ENCODE measurements at regions not wholly inside any gene's neighbourhood (a gene's known extent, or its start where the extent isn't known, plus 50 kb on each side); places are given as distances from the start of the nearest gene placed in this dataset.

GRCh38 chrX:16267431-16267830, 100.2 kb downstream of the MAGEB17 start:
- H3K27me3 Mint-ChIP-seq = no peaks in the 10 kb centered on the region
- Histone ChIP-seq H3K4me3 (ENCODE audit: low read length in 2 of 2) (no peak overlapping the region), H3K36me3 (ENCODE audit: insufficient read depth, low read length) (no peaks in the 10 kb centered on the region), H3K27me3 (ENCODE audit: insufficient read depth, low read length) (no peaks in the 10 kb centered on the region), H3K4me1 (ENCODE audit: insufficient read depth, low read length) (no peaks in the 10 kb centered on the region), H3K9me3 (ENCODE audit: control insufficient read depth in 1 of 2, low read length in 2 of 2) (no peaks in the 10 kb centered on the region), H3K27ac (ENCODE audit: low read depth, low read length) (no peak overlapping the region)
- ChIA-PET CTCF (ENCODE audit: partially characterized antibody) (no interaction called here), POLR2A (ENCODE audit: partially characterized antibody) (no interaction called here)
- H3K9me3 Mint-ChIP-seq = peaks cover 0 to 5% (median 2%) of the 10 kb centered on the region in 8 donors
- no peaks in the 10 kb centered on the region for H3K4me1 Mint-ChIP-seq
- intact Hi-C loops (cut with micrococcal nuclease) = no loop called here
- H3K27ac Mint-ChIP-seq = no peak overlapping the region
- H3K4me3 Mint-ChIP-seq = no peak overlapping the region
- DNase-seq = no peak
- no peaks in the 10 kb centered on the region for H3K36me3 Mint-ChIP-seq

- Histone ChIP-seq H3K36me3 (ENCODE audit: insufficient read depth, low read length) (no peaks in the 10 kb centered on the region), H3K4me3 (ENCODE audit: low read length in 2 of 2) (no peak overlapping the region), H3K9me3 (ENCODE audit: control insufficient read depth in 1 of 2, low read length in 2 of 2) (no peaks in the 10 kb centered on the region), H3K27me3 (ENCODE audit: insufficient read depth, low read length) (no peaks in the 10 kb centered on the region), H3K27ac (ENCODE audit: low read depth, low read length) (no peak overlapping the region), H3K4me1 (ENCODE audit: insufficient read depth, low read length) (no peaks in the 10 kb centered on the region)
- Mint-ChIP-seq H3K4me3 (no peak overlapping the region), H3K27ac (no peak overlapping the region), H3K27me3 (no peaks in the 10 kb centered on the region), H3K9me3 (peaks cover 0 to 5% (median 2%) of the 10 kb centered on the region in 8 donors), H3K36me3 (no peaks in the 10 kb centered on the region), H3K4me1 (no peaks in the 10 kb centered on the region)
- DNase-seq = no peak
- intact Hi-C loops (cut with micrococcal nuclease) = no loop called here
- CTCF ChIA-PET (ENCODE audit: partially characterized antibody) = no interaction called here
- POLR2A ChIA-PET (ENCODE audit: partially characterized antibody) = no interaction called here
These were observed 100.9 kb downstream of the MAGEB17 start for GRCh38 chrX:16268206-16268605.

- ChIA-PET CTCF (ENCODE audit: partially characterized antibody) (no interaction called here), POLR2A (ENCODE audit: partially characterized antibody) (no interaction called here)
- H3K36me3 ChIP-seq (ENCODE audit: insufficient read depth, low read length) = no peaks in the 10 kb centered on the region
- no peak overlapping the region for H3K27ac ChIP-seq (ENCODE audit: low read depth, low read length)
- intact Hi-C loops (cut with micrococcal nuclease) = loop anchor here (1.0 kb wide), 1 partner anchor 392 kb away; no protein-coding TSS in a partner anchor
- no peak overlapping the region for H3K4me3 ChIP-seq (ENCODE audit: low read length in 2 of 2)
- no peaks in the 10 kb centered on the region for H3K9me3 ChIP-seq (ENCODE audit: control insufficient read depth in 1 of 2, low read length in 2 of 2)
- Mint-ChIP-seq H3K4me3 (no peak overlapping the region), H3K9me3 (peaks cover 0 to 2% (median 0%) of the 10 kb centered on the region in 8 donors), H3K27me3 (peaks cover 2 to 6% of the 10 kb centered on the region in 2 donors), H3K4me1 (no peaks in the 10 kb centered on the region), H3K27ac (no peak overlapping the region), H3K36me3 (no peaks in the 10 kb centered on the region)
- H3K27me3 ChIP-seq (ENCODE audit: insufficient read depth, low read length) = no peaks in the 10 kb centered on the region
- no peak for DNase-seq
- no peaks in the 10 kb centered on the region for H3K4me1 ChIP-seq (ENCODE audit: insufficient read depth, low read length)
These were observed 111.6 kb downstream of the MAGEB17 start for GRCh38 chrX:16278927-16279326.

- no peak overlapping the region for H3K4me3 ChIP-seq (ENCODE audit: low read length in 2 of 2)
- POLR2A ChIA-PET (ENCODE audit: partially characterized antibody) = no interaction called here
- no peaks in the 10 kb centered on the region for H3K36me3 Mint-ChIP-seq
- H3K4me3 Mint-ChIP-seq = no peak overlapping the region
- no peaks in the 10 kb centered on the region for H3K4me1 Mint-ChIP-seq
- CTCF ChIA-PET (ENCODE audit: partially characterized antibody) = no interaction called here
- no peaks in the 10 kb centered on the region for H3K9me3 Mint-ChIP-seq
- no peak for DNase-seq
- H3K36me3 ChIP-seq (ENCODE audit: insufficient read depth, low read length) = no peaks in the 10 kb centered on the region
- no peak overlapping the region for H3K27ac ChIP-seq (ENCODE audit: low read depth, low read length)
- H3K27me3 ChIP-seq (ENCODE audit: insufficient read depth, low read length) = no peaks in the 10 kb centered on the region
- no peaks in the 10 kb centered on the region for H3K4me1 ChIP-seq (ENCODE audit: insufficient read depth, low read length)
- no peak overlapping the region for H3K27ac Mint-ChIP-seq
- H3K9me3 ChIP-seq (ENCODE audit: control insufficient read depth in 1 of 2, low read length in 2 of 2) = no peaks in the 10 kb centered on the region
- intact Hi-C loops (cut with micrococcal nuclease) = no loop called here
- peaks cover 2 to 6% of the 10 kb centered on the region in 2 donors for H3K27me3 Mint-ChIP-seq
These were observed 114.9 kb downstream of the MAGEB17 start for GRCh38 chrX:16282209-16282608.

- H3K4me1 Mint-ChIP-seq = no peaks in the 10 kb centered on the region
- no peak overlapping the region for H3K27ac Mint-ChIP-seq
- no peaks in the 10 kb centered on the region for H3K36me3 ChIP-seq (ENCODE audit: insufficient read depth, low read length)
- ChIA-PET POLR2A (ENCODE audit: partially characterized antibody) (no interaction called here), CTCF (ENCODE audit: partially characterized antibody) (no interaction called here)
- no peaks in the 10 kb centered on the region for H3K9me3 Mint-ChIP-seq
- no peaks in the 10 kb centered on the region for H3K4me1 ChIP-seq (ENCODE audit: insufficient read depth, low read length)
- no peak overlapping the region for H3K4me3 Mint-ChIP-seq
- peaks cover 0 to 4% of the 10 kb centered on the region in 2 donors for H3K27me3 Mint-ChIP-seq
- H3K36me3 Mint-ChIP-seq = no peaks in the 10 kb centered on the region
- intact Hi-C loops (cut with micrococcal nuclease) = no loop called here
- DNase-seq = no peak
- no peak overlapping the region for H3K4me3 ChIP-seq (ENCODE audit: low read length in 2 of 2)
- H3K27me3 ChIP-seq (ENCODE audit: insufficient read depth, low read length) = no peaks in the 10 kb centered on the region
- no peaks in the 10 kb centered on the region for H3K9me3 ChIP-seq (ENCODE audit: control insufficient read depth in 1 of 2, low read length in 2 of 2)
- H3K27ac ChIP-seq (ENCODE audit: low read depth, low read length) = no peak overlapping the region
These were observed 117.6 kb downstream of the MAGEB17 start for GRCh38 chrX:16284842-16285241.

GRCh38 chrX:16290997-16291396, 123.7 kb downstream of the MAGEB17 start:
- no peak overlapping the region for H3K27ac ChIP-seq (ENCODE audit: low read depth, low read length)
- Mint-ChIP-seq H3K36me3 (no peaks in the 10 kb centered on the region), H3K4me3 (no peak overlapping the region), H3K27me3 (peaks cover 6 to 10% of the 10 kb centered on the region in 2 donors), H3K27ac (no peak overlapping the region), H3K9me3 (peaks cover 0 to 3% (median 0%) of the 10 kb centered on the region in 8 donors), H3K4me1 (no peaks in the 10 kb centered on the region)
- no peaks in the 10 kb centered on the region for H3K4me1 ChIP-seq (ENCODE audit: insufficient read depth, low read length)
- CTCF ChIA-PET (ENCODE audit: partially characterized antibody) = no interaction called here
- H3K36me3 ChIP-seq (ENCODE audit: insufficient read depth, low read length) = no peaks in the 10 kb centered on the region
- H3K27me3 ChIP-seq (ENCODE audit: insufficient read depth, low read length) = no peaks in the 10 kb centered on the region
- POLR2A ChIA-PET (ENCODE audit: partially characterized antibody) = no interaction called here
- no peak for DNase-seq
- H3K4me3 ChIP-seq (ENCODE audit: low read length in 2 of 2) = no peak overlapping the region
- H3K9me3 ChIP-seq (ENCODE audit: control insufficient read depth in 1 of 2, low read length in 2 of 2) = no peaks in the 10 kb centered on the region
- intact Hi-C loops (cut with micrococcal nuclease) = no loop called here

- peaks cover 6 to 7% of the 10 kb centered on the region in 2 donors for H3K27me3 Mint-ChIP-seq
These were observed 133.6 kb downstream of the MAGEB17 start for GRCh38 chrX:16300831-16301230.

GRCh38 chrX:16304751-16305150, 137.5 kb downstream of the MAGEB17 start:
- Histone ChIP-seq H3K27me3 (ENCODE audit: insufficient read depth, low read length) (no peaks in the 10 kb centered on the region), H3K4me3 (ENCODE audit: low read length in 2 of 2) (no peak overlapping the region), H3K4me1 (ENCODE audit: insufficient read depth, low read length) (no peaks in the 10 kb centered on the region), H3K9me3 (ENCODE audit: control insufficient read depth in 1 of 2, low read length in 2 of 2) (no peaks in the 10 kb centered on the region), H3K36me3 (ENCODE audit: insufficient read depth, low read length) (no peaks in the 10 kb centered on the region), H3K27ac (ENCODE audit: low read depth, low read length) (no peak overlapping the region)
- no peaks in the 10 kb centered on the region for H3K36me3 Mint-ChIP-seq
- H3K27me3 Mint-ChIP-seq = peaks cover 2% of the 10 kb centered on the region in 2 donors
- DNase-seq = no peak
- ChIA-PET POLR2A (ENCODE audit: partially characterized antibody) (no interaction called here), CTCF (ENCODE audit: partially characterized antibody) (no interaction called here)
- H3K27ac Mint-ChIP-seq = no peak overlapping the region
- H3K4me3 Mint-ChIP-seq = no peak overlapping the region
- intact Hi-C loops (cut with micrococcal nuclease) = no loop called here
- no peaks in the 10 kb centered on the region for H3K4me1 Mint-ChIP-seq
- no peaks in the 10 kb centered on the region for H3K9me3 Mint-ChIP-seq

More at GRCh38 chrX:16300831-16301230, 133.6 kb downstream of the MAGEB17 start:
- H3K4me1 Mint-ChIP-seq = no peaks in the 10 kb centered on the region
- Histone ChIP-seq H3K27ac (ENCODE audit: low read depth, low read length) (no peak overlapping the region), H3K27me3 (ENCODE audit: insufficient read depth, low read length) (no peaks in the 10 kb centered on the region), H3K4me3 (ENCODE audit: low read length in 2 of 2) (no peak overlapping the region), H3K4me1 (ENCODE audit: insufficient read depth, low read length) (no peaks in the 10 kb centered on the region), H3K36me3 (ENCODE audit: insufficient read depth, low read length) (no peaks in the 10 kb centered on the region), H3K9me3 (ENCODE audit: control insufficient read depth in 1 of 2, low read length in 2 of 2) (no peaks in the 10 kb centered on the region)
- no peaks in the 10 kb centered on the region for H3K36me3 Mint-ChIP-seq
- no peak overlapping the region for H3K27ac Mint-ChIP-seq
- CTCF ChIA-PET (ENCODE audit: partially characterized antibody) = no interaction called here
- intact Hi-C loops (cut with micrococcal nuclease) = no loop called here
- DNase-seq = no peak
- H3K4me3 Mint-ChIP-seq = no peak overlapping the region
- POLR2A ChIA-PET (ENCODE audit: partially characterized antibody) = no interaction called here
- H3K9me3 Mint-ChIP-seq = no peaks in the 10 kb centered on the region
